ENCODE measurements at regions not wholly inside any gene's neighbourhood (a gene's known extent, or its start where the extent isn't known, plus 50 kb on each side); places are given as distances from the start of the nearest gene placed in this dataset.

- TF ChIP-seq POLR2A (IDR thresholded peaks at IDR 0.05; ENCODE audit: low read length) (no peak), GATA1 (IDR thresholded peaks at IDR 0.05; ENCODE audit: low read depth, low read length) (no peak)
These were observed 92.4 kb downstream of the HYCC1 start for GRCh38 chr7:22921386-22922086.

Measured in erythroblast (primary cell).